ENCODE measurements at regions not wholly inside any gene's neighbourhood (a gene's known extent, or its start where the extent isn't known, plus 50 kb on each side); places are given as distances from the start of the nearest gene placed in this dataset.

- no peak for TF ChIP-seq CHD7 (IDR thresholded peaks at IDR 0.05; ENCODE audit: insufficient replicate concordance, low read length)
- TF ChIP-seq USF2 (IDR thresholded peaks at IDR 0.05; ENCODE audit: low read length) = no peak
- no peak for TF ChIP-seq E2F6 (IDR thresholded peaks at IDR 0.05)
- no peak for TF ChIP-seq CHD1 (IDR thresholded peaks at IDR 0.05; ENCODE audit: low read depth, low read length)
- TF ChIP-seq TEAD4 (IDR thresholded peaks at IDR 0.05; ENCODE audit: low read depth, low read length) = no peak
- no peak for TF ChIP-seq RAD21 (IDR thresholded peaks at IDR 0.05 in 1 of 2, conservative IDR thresholded peaks at IDR 0.05 in 1 of 2; ENCODE audit: low read depth in 2 of 2, low read length in 2 of 2)
- no peak for TF ChIP-seq TAF1 (IDR thresholded peaks at IDR 0.05; ENCODE audit: low read depth, low read length)
These were observed 85.2 kb downstream of the LACC1 start (continued) for GRCh38 chr13:43964698-43965458.
